HepG2 (cell line): ENCODE measurements at regions not wholly inside any gene's neighbourhood (a gene's known extent, or its start where the extent isn't known, plus 50 kb on each side); places are given as distances from the start of the nearest gene placed in this dataset.
A peak's percentile ranks its signal among the peaks of the same experiment; 100 is the strongest.

ENCODE experiments used
- ATAC-seq: fragments of 200-7000 bp; cut with Tn5 transposase; 3 replicates; pipeline ENCODE4 v1.9.1; 2020; ENCODE audit warnings: mild to moderate bottlenecking, moderate library complexity
- BruUV-seq: library from RNA; stranded (reverse); fragments of 400-500 nt; replicated peaks from 2 replicates; lab custom pipeline; 2021; lab: Mats Ljungman, UMichigan
- CTCF ChIA-PET: fragments of 300-600 bp; formaldehyde crosslinking; extraction: SDS; loops from one replicate; lab custom pipeline; 2021; ENCODE audit warnings: low total read pairs, inconsistent platforms, low intra/inter-chr PET ratio; lab: Yijun Ruan, JAX
- POLR2A ChIA-PET: fragments of 350-600 bp; sonication (Branson Sonifier 250); formaldehyde crosslinking; loops from one replicate; lab custom pipeline; 2020; ENCODE audit warnings: antibody characterized with exemption, inconsistent platforms; lab: Yijun Ruan, JAX
- DNase-seq: peaks from one replicate; pipeline ENCODE4 v3.0.0-alpha.2; 2015; ENCODE audit warnings: low spot score
- FAIRE-seq: peaks from 3 replicates; lab custom pipeline; 2011; peaks lifted over from hg19 to GRCh38; lab: Jason Lieb, UNC
- H2AFZ ChIP-seq: one replicate; pipeline ENCODE4 v1.6.1; 2011; ENCODE audit warnings: low read length, inconsistent platforms
- H3K27ac ChIP-seq: fragments of 300-600 bp; 3 replicates; pipeline ENCODE4 v1.8.0; 2011; ENCODE audit warnings: mixed run types, mild to moderate bottlenecking, mixed read lengths, low read length, inconsistent platforms; ENCODE audit not compliant: insufficient read depth; ENCODE audit errors: extremely low read length
- H3K27me3 ChIP-seq, 2 experiments: fragments of 200-600 bp in 1 of 2; 2 replicates in 1 of 2; 3 replicates in 1 of 2; pipeline versions ENCODE4 v1.6.0 to v1.8.0; 2011; ENCODE audit warnings: low read length in 2 of 2, mild to moderate bottlenecking in 2 of 2, moderate library complexity in 2 of 2, inconsistent platforms in 1 of 2; ENCODE audit not compliant: insufficient read depth in 2 of 2, control insufficient read depth in 1 of 2
- H3K36me3 ChIP-seq, 2 experiments: fragments of 200-600 bp in 1 of 2; replicated peaks in 1 of 2; 2 replicates in 1 of 2; 3 replicates in 1 of 2; pipeline versions ENCODE4 v1.5.1 to v1.8.0; 2011; ENCODE audit warnings: low read length in 2 of 2, inconsistent platforms in 1 of 2; ENCODE audit not compliant: insufficient read depth in 2 of 2, control insufficient read depth in 1 of 2
- H3K4me1 ChIP-seq: 2 replicates; pipeline ENCODE4 v1.5.1; 2012; ENCODE audit warnings: low read length, inconsistent platforms; ENCODE audit not compliant: insufficient read depth
- H3K4me2 ChIP-seq: 2 replicates; pipeline ENCODE4 v1.6.0; 2011; ENCODE audit warnings: low read depth, low read length, inconsistent platforms
- H3K4me3 ChIP-seq, 3 experiments: fragments of 200-600 bp in 1 of 3; sonication (generic), shearing (Covaris generic) in 1 of 3; replicated peaks in 1 of 3; 2 replicates each; pipeline ENCODE4 v1.5.1; 2011 to 2016; ENCODE audit warnings: low read length in 3 of 3, inconsistent platforms in 2 of 3, low read depth in 2 of 3, mild to moderate bottlenecking in 2 of 3, control low read depth in 1 of 3, mixed read lengths in 1 of 3; ENCODE audit not compliant: insufficient read depth in 1 of 3
- H3K79me2 ChIP-seq: one replicate; pipeline ENCODE4 v1.6.1; 2011; ENCODE audit warnings: low read length, inconsistent platforms; ENCODE audit not compliant: insufficient read depth
- H3K9ac ChIP-seq: 2 replicates; pipeline ENCODE4 v1.6.0; 2011; ENCODE audit warnings: mild to moderate bottlenecking, low read depth, low read length, inconsistent platforms; ENCODE audit not compliant: insufficient read depth
- H3K9me3 ChIP-seq: 2 replicates; pipeline ENCODE4 v1.5.1; 2012; ENCODE audit warnings: mild to moderate bottlenecking, low read length
- H4K20me1 ChIP-seq: 2 replicates; pipeline ENCODE4 v1.6.0; 2011; ENCODE audit warnings: inconsistent platforms, mild to moderate bottlenecking, low read length, moderate library complexity; ENCODE audit not compliant: insufficient read depth
- ATF7 ChIP-seq, 2 experiments: fragments of 450-650 bp in 1 of 2; sonication (generic) in 1 of 2; formaldehyde crosslinking in 1 of 2; IDR thresholded peaks; 2 replicates each; pipeline versions ENCODE4 v1.4.0 to v1.6.1; 2016 to 2020; ENCODE audit warnings: antibody characterized with exemption in 1 of 2, mild to moderate bottlenecking in 1 of 2, missing genetic modification reagents in 1 of 2
- JUN ChIP-seq: sonication (generic); formaldehyde crosslinking; IDR thresholded peaks from 2 replicates; pipeline ENCODE4 v1.4.0; 2020; ENCODE audit warnings: mild to moderate bottlenecking, missing genetic modification reagents
- NR2C2 ChIP-seq: sonication (generic); formaldehyde crosslinking; IDR thresholded peaks from 2 replicates; pipeline ENCODE4 v1.4.0; 2020; ENCODE audit warnings: missing genetic modification reagents, mild to moderate bottlenecking, moderate library complexity, borderline replicate concordance
- REL ChIP-seq: sonication (generic); formaldehyde crosslinking; conservative IDR thresholded peaks from 2 replicates; pipeline ENCODE4 v1.8.0; 2022; ENCODE audit warnings: mild to moderate bottlenecking, missing genetic modification reagents, moderate library complexity
- RFXAP ChIP-seq: sonication (generic); formaldehyde crosslinking; IDR thresholded peaks from 2 replicates; pipeline ENCODE4 v1.4.0; 2020; ENCODE audit warnings: missing genetic modification reagents, borderline replicate concordance
- STAT5B ChIP-seq: sonication (generic); formaldehyde crosslinking; IDR thresholded peaks from 2 replicates; pipeline ENCODE4 v1.4.0; 2020; ENCODE audit warnings: missing genetic modification reagents
- YEATS4 ChIP-seq: sonication (generic); formaldehyde crosslinking; IDR thresholded peaks from 2 replicates; pipeline ENCODE4 v1.4.0; 2020; ENCODE audit warnings: missing genetic modification reagents, borderline replicate concordance
- ZNF224 ChIP-seq: sonication (generic); formaldehyde crosslinking; IDR thresholded peaks from 2 replicates; pipeline ENCODE4 v1.5.0; 2020; ENCODE audit warnings: mild to moderate bottlenecking, missing genetic modification reagents
- ZNF326 ChIP-seq: sonication (generic); formaldehyde crosslinking; IDR thresholded peaks from 2 replicates; pipeline ENCODE4 v1.4.0; 2020; ENCODE audit warnings: missing genetic modification reagents, borderline replicate concordance
- ZNF367 ChIP-seq: sonication (generic); formaldehyde crosslinking; IDR thresholded peaks from 2 replicates; pipeline ENCODE4 v1.4.0; 2020; ENCODE audit warnings: missing genetic modification reagents, borderline replicate concordance
- ZNF792 ChIP-seq: IDR thresholded peaks from 2 replicates; pipeline ENCODE4 v1.6.1; 2016
- WGBS: methylation state at CpG from one replicate; pipeline ENCODE4 v1.1.6; 2017; ENCODE audit warnings: low lambda C conversion rate; 5-methylcytosine and 5-hydroxymethylcytosine counted together
- in situ Hi-C: cut with HindIII; loops from 2 replicates; pipeline ENCODE4 v1.10.0; 2017; ENCODE audit warnings: low pct_unique_long_range_greater_than_20kb; ENCODE audit not compliant: extremely low pct_ligation_motif_present
- intact Hi-C: fragments of 100-400 bp; cut with micrococcal nuclease; formaldehyde crosslinking; loops from one replicate; pipeline ENCODE4 v1.10.0; 2022; ENCODE audit not compliant: unreplicated experiment

GRCh38 chr16:62130101-62130500 is 93.9 kb upstream of the CDH8 start:
- Histone ChIP-seq H3K27ac (no peak overlapping the region), H3K9ac (no peak overlapping the region), H4K20me1 (no peaks in the 10 kb centered on the region), H3K4me3 (no peak overlapping the region), H3K4me2 (no peak overlapping the region), H3K79me2 (no peaks in the 10 kb centered on the region), H3K9me3 (peaks cover 22% of the 10 kb centered on the region), H2AFZ (no peak overlapping the region), H3K36me3 (no peaks in the 10 kb centered on the region), H3K27me3 (no peaks in the 10 kb centered on the region), H3K4me1 (no peaks in the 10 kb centered on the region)
- no TSS peak for BruUV-seq
- FAIRE-seq (no peak), DNase-seq (no peak), ATAC-seq (no peak)
- ChIA-PET CTCF (no interaction called here), POLR2A (no interaction called here)
- in situ Hi-C loops, result no loop called here
- no peak for TF ChIP-seq ZNF792
- no peak for TF ChIP-seq NR2C2 (CRISPR knock-in tag)
- no peak for TF ChIP-seq ZNF367 (CRISPR knock-in tag)
- no peak for TF ChIP-seq ZNF326 (CRISPR knock-in tag)
- TF ChIP-seq REL, result no peak
- TF ChIP-seq STAT5B (CRISPR knock-in tag), result no peak
- no peak for TF ChIP-seq YEATS4
- TF ChIP-seq JUN (CRISPR knock-in tag), result no peak
- WGBS, result 0% methylated on average over 4 of the region's 4 CpGs
- intact Hi-C loops, result no loop called here

DNA sequence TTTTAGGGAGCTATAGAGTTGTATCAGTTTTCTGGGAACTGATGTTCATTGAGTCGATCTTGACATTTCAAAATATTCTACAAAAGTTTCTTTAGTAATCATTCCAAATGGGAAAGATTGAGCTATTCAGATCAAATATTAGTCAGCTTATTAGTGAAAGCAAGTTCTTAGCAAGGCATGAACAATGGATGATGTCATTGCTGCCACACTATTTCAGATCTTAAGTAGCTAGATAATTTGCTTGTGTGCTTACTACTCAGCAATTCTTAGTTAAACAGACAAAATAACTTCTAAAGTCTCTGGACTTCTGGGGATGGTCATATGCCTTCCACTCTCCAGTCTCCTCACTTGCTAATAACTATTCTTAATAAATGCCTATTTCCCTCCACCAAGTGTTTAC is 69.0 kb upstream of the CDH8 start:
- TF ChIP-seq ZNF224 (CRISPR knock-in tag) (no peak), RFXAP (CRISPR knock-in tag) (no peak), ATF7 (IDR thresholded peaks at IDR 0.05) (peak; percentile 81), ATF7 (CRISPR knock-in tag; IDR thresholded peaks at IDR 0.05) (no peak)
- BruUV-seq, result no TSS peak

More for the DNA sequence above, 69.0 kb upstream of the CDH8 start:
- ChIA-PET POLR2A (no interaction called here), CTCF (no interaction called here)
- Histone ChIP-seq H3K4me2 (no peak overlapping the region), H3K4me1 (no peaks in the 10 kb centered on the region), H3K27me3 (no peaks in the 10 kb centered on the region), H3K27ac (no peak overlapping the region), H3K36me3 (no peaks in the 10 kb centered on the region), H2AFZ (no peak overlapping the region), H3K4me3 (no peak overlapping the region), H3K9me3 (no peaks in the 10 kb centered on the region), H3K9ac (no peak overlapping the region), H4K20me1 (no peaks in the 10 kb centered on the region), H3K79me2 (no peaks in the 10 kb centered on the region)
- 4% methylated on average over 1 of the region's 1 CpG for WGBS
- DNase-seq (no peak), FAIRE-seq (no peak), ATAC-seq (no peak)
- in situ Hi-C loops (no loop called here), intact Hi-C loops (no loop called here)
